Chondrocyte (in vitro differentiated cells): ENCODE measurements at regions not wholly inside any gene's neighbourhood (a gene's known extent, or its start where the extent isn't known, plus 50 kb on each side); places are given as distances from the start of the nearest gene placed in this dataset.

Experiments used
- DNase-seq: peaks from one replicate; pipeline ENCODE4 v3.0.0; 2021; ENCODE audit warnings: mixed read lengths, low spot score
- H3K27ac Mint-ChIP-seq: one replicate; pipeline ENCODE4 v1.8.0; 2021; ENCODE audit warnings: mild to moderate bottlenecking, moderate library complexity, mixed read lengths; ENCODE audit not compliant: unreplicated experiment
- H3K27me3 Mint-ChIP-seq: 2 replicates; pipeline ENCODE4 v1.8.0; 2021; ENCODE audit warnings: low read depth, mixed read lengths
- H3K36me3 Mint-ChIP-seq: 2 replicates; pipeline ENCODE4 v1.8.0; 2021; ENCODE audit warnings: low read depth, mixed read lengths
- H3K4me1 Mint-ChIP-seq: 2 replicates; pipeline ENCODE4 v1.8.0; 2021; ENCODE audit warnings: low read depth, mild to moderate bottlenecking, mixed read lengths
- H3K4me3 Mint-ChIP-seq: one replicate; pipeline ENCODE4 v1.8.0; 2021; ENCODE audit warnings: mild to moderate bottlenecking, moderate library complexity, mixed read lengths; ENCODE audit not compliant: unreplicated experiment
- H3K9me3 Mint-ChIP-seq: 2 replicates; pipeline ENCODE4 v1.8.0; 2021; ENCODE audit warnings: low read depth, mixed read lengths
- TF ChIP-seq, protein P1 (sequence below): fragments of 200-600 bp; sonication (generic); IDR thresholded peaks from 2 replicates; pipeline ENCODE4 v1.5.0; 2021; ENCODE audit warnings: antibody characterized with exemption, mild to moderate bottlenecking, moderate library complexity

DNA sequence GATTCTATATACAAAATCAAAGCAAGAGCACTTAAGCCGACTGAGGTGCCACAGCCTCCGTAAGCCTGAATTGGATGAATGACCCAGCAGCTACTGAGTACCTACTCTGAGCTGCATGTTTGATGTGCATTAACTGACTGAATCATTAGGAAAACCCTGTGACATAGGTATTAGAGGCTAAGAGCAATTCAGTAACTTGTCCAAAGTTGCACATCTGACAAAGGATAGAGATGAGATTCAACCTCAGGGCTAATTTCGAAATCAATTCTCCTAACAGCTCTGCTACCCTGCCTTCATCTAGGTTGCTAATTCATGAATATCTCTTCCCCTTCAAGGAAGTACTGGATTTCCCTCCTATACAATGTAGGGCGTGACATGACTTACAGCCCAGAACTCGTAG lies 89.1 kb upstream of the GLIS3 start:
- Mint-ChIP-seq H3K27ac (no peak overlapping the region), H3K27me3 (peaks cover 10% of the 10 kb centered on the region), H3K36me3 (no peaks in the 10 kb centered on the region), H3K9me3 (no peaks in the 10 kb centered on the region), H3K4me1 (peaks cover 3% of the 10 kb centered on the region), H3K4me3 (no peak overlapping the region)
- TF ChIP-seq, protein P1, sequence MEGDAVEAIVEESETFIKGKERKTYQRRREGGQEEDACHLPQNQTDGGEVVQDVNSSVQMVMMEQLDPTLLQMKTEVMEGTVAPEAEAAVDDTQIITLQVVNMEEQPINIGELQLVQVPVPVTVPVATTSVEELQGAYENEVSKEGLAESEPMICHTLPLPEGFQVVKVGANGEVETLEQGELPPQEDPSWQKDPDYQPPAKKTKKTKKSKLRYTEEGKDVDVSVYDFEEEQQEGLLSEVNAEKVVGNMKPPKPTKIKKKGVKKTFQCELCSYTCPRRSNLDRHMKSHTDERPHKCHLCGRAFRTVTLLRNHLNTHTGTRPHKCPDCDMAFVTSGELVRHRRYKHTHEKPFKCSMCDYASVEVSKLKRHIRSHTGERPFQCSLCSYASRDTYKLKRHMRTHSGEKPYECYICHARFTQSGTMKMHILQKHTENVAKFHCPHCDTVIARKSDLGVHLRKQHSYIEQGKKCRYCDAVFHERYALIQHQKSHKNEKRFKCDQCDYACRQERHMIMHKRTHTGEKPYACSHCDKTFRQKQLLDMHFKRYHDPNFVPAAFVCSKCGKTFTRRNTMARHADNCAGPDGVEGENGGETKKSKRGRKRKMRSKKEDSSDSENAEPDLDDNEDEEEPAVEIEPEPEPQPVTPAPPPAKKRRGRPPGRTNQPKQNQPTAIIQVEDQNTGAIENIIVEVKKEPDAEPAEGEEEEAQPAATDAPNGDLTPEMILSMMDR = no peak
- DNase-seq = no peak

DNA sequence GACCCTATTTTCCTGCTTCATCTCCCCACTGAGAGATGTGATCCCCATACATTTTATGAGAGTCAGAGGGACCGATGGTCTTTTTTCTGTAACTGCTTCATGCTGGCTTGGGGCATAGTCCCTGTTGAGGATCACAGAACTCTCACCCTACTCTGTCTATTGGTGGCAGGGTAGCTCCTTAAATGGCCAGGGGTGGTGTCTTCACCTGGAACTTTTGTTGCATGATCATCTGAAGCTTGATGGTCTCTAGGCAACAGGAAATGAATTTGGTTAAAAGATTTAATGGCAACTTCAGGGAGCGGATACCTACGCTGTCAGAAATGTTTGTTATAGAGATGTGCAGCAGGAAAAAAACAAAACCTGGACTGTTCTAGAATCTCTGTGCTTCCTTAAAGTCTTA lies 87.0 kb upstream of the GLIS3 start:
- TF ChIP-seq, protein P1 = no peak
- Mint-ChIP-seq H3K9me3 (no peaks in the 10 kb centered on the region), H3K36me3 (no peaks in the 10 kb centered on the region), H3K27me3 (peaks cover 10% of the 10 kb centered on the region), H3K4me1 (peaks cover 3% of the 10 kb centered on the region), H3K4me3 (no peak overlapping the region), H3K27ac (no peak overlapping the region)
- DNase-seq = no peak

DNA sequence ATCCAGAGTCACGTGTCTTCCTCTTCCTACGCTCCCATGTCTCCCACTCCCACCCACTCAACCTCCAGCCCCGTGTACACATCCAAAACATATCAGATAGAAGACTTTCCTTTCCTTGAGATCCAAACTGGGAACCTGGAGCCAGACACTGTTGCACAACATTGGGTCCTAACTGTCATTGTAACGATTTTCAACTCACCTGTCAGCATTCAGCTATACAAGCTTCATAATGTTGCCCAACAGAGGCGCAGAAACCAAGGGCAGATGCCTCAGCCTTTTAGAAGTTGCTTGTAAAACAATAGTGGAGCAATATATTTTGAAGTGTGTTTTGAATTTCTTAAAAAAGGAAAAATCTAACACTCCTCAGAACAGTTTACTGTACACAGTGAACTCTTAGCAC lies 84.9 kb upstream of the GLIS3 start:
- H3K9me3 Mint-ChIP-seq = no peaks in the 10 kb centered on the region
- H3K27ac Mint-ChIP-seq = no peak overlapping the region
- no peak for DNase-seq
- peaks cover 3% of the 10 kb centered on the region for H3K4me1 Mint-ChIP-seq
- TF ChIP-seq, protein P1 = no peak
- H3K36me3 Mint-ChIP-seq = no peaks in the 10 kb centered on the region
- no peak overlapping the region for H3K4me3 Mint-ChIP-seq
- peaks cover 10% of the 10 kb centered on the region for H3K27me3 Mint-ChIP-seq

DNA sequence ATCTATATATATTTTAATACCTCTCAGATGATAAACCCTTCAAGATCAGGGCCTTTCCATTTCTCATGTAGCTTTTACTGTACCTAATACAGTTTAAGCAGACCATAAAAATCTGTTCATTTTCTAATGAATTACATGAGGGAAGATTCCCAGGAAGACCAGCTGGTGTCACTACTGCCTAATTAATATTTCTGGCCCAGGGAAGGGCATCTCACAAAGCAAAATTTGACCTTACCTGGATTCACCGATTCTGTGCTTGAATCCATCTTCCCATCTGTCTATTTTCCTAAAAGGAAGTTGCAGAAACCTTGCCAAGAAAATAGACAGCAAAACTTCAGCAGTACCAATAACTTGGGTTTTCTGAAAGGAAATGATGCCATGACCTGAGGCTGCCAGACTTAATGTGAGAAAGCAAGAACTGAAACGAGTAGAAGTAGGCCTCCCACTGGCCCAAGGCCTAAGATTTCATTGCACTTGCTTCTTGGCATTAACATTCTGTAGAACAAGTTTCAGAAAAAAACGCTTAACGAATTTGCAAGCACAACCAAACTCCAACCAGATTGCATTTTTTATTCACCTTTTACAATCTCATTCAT lies 83.0 kb upstream of the GLIS3 start:
- H3K27ac Mint-ChIP-seq = no peak overlapping the region
- no peaks in the 10 kb centered on the region for H3K9me3 Mint-ChIP-seq
- H3K4me1 Mint-ChIP-seq = peaks cover 3% of the 10 kb centered on the region
- peaks cover 6% of the 10 kb centered on the region for H3K27me3 Mint-ChIP-seq
- TF ChIP-seq, protein P1 = peak; percentile 90
- no peaks in the 10 kb centered on the region for H3K36me3 Mint-ChIP-seq
- no peak overlapping the region for H3K4me3 Mint-ChIP-seq
- no peak for DNase-seq

DNA sequence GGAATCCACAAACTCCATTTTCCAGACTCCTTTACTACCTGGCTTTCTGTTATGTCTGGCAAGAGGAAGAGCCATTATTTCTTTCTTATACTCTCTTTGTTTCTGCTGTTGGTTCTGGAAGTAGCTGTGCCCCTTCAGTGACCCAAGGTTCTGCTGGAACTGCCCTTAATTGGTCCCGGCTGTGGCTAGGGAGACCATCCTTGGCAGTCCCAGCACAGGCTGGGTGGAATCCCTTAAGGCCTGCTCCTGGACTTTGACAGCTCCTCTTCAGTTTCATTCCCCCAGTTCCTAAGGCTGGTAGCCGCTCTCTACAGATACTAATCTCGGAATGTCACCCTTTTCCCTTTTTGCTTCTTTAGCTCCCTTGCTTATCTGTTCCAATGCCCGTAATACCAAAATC lies 81.9 kb upstream of the GLIS3 start:
- H3K4me3 Mint-ChIP-seq = no peak overlapping the region
- TF ChIP-seq, protein P1 = no peak
- DNase-seq = no peak
- no peaks in the 10 kb centered on the region for H3K36me3 Mint-ChIP-seq
- H3K27me3 Mint-ChIP-seq = peaks cover 6% of the 10 kb centered on the region
- H3K9me3 Mint-ChIP-seq = no peaks in the 10 kb centered on the region
- no peak overlapping the region for H3K27ac Mint-ChIP-seq
- H3K4me1 Mint-ChIP-seq = peaks cover 1% of the 10 kb centered on the region
